ENCODE measurements at regions not wholly inside any gene's neighbourhood (a gene's known extent, or its start where the extent isn't known, plus 50 kb on each side); places are given as distances from the start of the nearest gene placed in this dataset.

DNA sequence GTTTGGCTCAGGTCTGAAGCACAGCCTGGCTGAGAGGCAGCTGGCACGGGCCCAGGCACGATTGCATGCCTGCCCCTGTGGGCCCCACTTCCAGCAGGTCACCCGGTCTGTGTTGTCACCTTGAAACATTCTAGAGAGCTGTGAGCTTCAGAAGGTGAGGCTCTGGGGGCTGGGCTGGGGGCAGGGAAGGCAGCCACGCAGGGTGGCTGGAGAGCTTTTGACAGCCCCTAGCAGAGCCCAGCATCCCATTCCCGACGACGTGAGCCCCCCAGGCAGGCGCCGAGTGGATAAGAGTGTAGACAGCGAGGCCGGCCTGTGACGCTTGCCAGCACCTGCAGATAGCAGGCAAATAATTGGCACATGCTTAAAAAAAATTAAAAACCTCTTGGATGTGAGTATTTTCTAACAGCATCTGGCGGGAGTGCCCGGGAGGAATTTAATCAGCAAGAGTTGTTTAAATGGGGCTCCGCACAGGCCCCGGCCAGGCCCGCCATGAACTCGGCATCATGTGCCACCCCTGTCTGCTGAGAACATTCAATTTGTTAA, 212.0 kb upstream of the TBX20 start:
- intact Hi-C loops (cut with DNase I) = no loop called here
- peak in 1 of 10 donors; percentile 77 for DNase-seq

DNA sequence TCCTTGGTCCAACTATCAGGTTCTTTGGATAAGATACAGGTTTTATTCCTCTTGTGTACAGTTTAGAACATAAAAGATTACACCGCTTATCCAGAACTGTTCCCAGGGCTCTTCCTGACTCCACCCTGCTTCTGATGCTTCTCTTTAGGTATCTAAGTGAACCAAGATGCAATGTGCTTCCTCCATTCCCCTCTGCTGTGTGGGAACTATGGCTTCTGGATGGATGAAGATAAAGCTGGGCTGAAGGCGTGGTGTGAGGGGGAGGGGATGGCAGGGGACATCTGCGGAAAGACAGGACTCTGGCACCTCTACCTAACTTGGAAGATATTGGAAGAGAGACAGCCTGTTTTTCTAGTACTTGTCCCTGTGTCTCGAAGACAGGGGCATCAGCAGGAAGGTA, 209.9 kb upstream of the TBX20 start:
- intact Hi-C loops (cut with DNase I) = no loop called here

DNA sequence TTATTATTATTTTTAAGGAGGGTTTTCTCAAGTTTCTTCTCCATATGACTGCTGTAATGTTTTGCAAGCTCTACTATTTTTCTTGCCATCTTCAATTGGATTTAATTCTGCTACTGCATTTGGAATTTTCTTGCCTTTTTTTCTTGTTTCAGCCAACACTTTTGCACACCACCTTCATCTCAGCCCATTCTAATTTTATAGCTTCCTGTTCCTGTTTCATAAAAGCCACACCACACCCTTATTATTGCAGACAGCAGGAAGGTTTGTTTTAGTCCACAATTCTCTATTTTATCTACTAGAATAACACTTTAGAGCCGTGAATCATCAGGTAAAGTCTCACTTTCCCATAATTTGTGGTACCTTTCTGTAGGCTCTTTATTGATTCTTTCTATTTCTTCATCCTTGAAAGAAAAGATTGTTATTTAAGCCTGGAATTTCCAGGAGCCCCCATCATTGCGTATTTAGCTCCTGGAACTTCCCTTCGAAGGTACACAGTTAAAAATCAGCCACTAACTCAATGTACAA, 209.3 kb upstream of the TBX20 start:
- intact Hi-C loops (cut with DNase I) = no loop called here
- no peak for DNase-seq

More for the DNA sequence above, 209.9 kb upstream of the TBX20 start:
- no peak for DNase-seq

DNA sequence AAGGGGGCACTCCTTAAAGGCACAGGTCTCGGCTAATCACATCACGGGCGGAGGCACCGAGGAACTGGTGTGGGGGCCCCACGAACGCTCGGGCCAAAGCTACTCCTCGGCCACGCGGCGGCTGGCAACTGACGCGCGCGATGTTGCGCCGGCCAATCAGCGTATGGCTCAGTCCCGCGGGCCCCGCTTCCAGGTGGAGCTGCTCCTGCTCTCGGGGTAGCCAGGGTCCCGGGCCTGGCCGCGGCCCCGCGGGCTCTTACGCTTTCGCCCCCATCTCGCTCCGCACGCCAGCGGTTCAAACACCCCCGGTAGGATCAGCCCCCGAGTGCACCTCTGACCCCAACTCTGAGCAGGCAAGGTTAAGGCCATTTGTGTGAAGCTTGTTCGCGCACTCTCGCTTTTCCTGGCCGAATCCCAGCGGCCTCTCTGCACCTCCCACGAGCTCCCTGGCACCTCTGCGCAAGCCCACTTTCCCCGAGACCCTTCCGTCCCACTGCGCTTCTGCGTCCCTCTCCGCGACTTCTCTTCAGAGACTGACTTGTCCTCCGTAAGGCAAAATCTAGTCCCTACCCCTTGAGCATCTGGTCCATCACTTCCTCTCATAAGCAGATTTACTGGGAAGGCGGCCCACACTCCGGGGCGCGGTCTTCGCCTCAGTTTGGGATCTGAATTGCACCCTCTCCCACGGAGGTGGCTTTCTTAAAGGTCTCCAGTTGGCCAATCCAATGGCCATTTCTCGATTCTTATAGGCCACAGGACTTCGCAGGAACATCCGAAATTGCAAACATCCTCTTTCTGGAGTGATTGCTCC, 200.9 kb upstream of the TBX20 start:
- intact Hi-C loops (cut with DNase I) = no loop called here
- DNase-seq = peak in 2 of 10 donors; percentile 75 to 85

DNA sequence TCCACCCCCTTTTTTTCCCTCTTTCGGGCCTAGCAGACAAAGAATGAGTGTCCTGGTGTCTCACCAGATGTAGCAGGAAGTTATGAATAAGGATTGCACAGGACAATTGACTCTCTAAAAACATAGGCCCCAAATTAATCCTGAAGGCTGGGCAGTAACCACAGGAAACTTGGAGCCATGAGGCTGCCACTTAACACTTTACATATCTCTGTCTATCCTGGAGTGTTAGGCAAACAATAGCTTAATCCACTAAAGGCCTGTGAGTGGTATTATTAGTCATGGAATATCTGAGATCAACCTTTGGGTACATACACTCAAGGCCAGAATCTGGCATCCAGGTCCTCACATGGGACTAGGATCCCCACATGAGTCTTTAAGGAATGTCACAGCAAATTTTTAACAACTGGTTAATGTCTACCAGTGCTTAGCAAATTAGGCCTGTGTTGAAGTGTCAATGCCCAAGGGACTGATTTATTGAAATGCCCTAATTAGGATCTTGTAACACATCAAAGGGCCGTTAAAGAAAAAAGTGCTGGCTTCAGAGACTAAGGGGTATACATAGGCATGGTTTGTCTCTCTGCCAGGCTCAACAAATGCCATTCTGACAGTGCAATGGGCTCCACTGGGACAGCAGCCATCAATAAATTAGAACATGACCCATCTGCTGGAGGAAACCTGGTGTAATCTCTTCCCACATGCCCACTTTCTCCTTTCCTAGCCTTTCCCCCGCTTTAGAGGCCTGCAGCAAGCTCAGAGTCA, 196.7 kb upstream of the TBX20 start:
- intact Hi-C loops (cut with DNase I) = no loop called here
- no peak for DNase-seq

DNA sequence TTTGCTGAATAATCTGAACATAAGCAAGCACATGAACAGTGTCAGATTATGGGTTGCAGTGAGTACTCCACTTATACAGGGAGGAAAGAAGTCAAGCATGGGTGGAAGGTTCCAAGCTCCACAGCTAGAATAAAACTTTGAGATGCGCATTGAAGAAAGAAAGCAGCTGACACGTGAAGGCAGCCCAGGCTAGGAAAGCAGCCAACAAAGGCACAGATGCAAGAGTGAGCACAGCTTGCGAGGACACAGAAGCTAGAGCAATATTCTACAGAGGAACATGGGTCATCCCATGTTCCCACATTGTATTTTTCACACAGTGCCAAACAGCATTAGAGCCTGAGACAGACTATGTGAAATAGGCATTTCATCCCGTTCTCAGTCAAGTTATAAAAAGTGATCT, 194.6 kb upstream of the TBX20 start:
- no peak for DNase-seq
- intact Hi-C loops (cut with DNase I) = no loop called here

DNA sequence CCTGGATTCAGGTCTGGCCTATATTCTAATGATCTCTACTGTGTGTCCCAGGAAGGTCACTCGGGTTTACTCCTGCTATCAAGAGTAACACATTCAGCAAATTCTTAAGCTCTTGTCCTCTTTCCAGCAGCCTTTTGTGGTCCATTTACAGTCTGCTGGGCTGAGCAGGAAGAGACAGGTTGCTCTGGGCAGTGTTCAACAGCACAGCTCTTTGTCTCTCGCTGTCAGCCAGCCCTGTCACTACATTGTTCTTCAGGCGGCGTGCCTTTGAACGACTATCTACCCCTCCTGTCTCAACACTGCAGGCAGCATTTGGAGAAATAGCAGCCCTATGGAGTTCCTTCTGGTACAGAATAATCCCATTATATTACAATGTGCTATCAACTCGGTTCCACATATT, 192.2 kb upstream of the TBX20 start:
- DNase-seq = no peak
- intact Hi-C loops (cut with DNase I) = no loop called here

DNA sequence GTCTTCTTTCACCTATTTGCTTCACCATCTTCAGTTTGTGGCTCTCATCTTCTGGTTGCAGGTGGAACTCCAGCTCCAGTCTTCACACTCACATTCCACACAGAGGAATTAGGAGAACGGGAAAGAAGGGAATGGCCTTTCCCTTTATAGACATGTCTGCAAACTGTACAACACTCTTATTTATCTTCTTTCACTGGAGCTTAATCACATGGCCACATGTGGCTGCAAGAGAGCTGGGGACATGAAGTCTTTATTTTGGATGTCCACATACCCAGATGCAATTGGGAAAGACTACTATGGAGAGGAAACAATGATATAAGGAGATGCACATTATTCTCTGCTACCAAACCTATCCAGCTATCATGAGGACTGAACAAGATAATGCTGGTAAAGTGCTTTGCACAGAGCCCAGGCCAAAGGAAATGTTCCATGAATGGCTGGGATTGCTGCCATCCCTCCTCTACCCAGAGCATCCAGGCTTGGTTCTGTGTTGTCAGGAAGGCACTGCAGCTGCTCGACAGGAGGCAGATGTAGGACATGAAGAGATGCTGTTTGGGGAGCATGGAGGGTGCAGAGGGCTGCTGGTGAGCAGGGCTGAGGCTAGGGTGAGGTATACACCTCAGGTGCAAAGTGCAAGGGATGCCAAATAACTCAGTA, 183.8 kb upstream of the TBX20 start:
- no peak for DNase-seq
- intact Hi-C loops (cut with DNase I) = no loop called here

DNA sequence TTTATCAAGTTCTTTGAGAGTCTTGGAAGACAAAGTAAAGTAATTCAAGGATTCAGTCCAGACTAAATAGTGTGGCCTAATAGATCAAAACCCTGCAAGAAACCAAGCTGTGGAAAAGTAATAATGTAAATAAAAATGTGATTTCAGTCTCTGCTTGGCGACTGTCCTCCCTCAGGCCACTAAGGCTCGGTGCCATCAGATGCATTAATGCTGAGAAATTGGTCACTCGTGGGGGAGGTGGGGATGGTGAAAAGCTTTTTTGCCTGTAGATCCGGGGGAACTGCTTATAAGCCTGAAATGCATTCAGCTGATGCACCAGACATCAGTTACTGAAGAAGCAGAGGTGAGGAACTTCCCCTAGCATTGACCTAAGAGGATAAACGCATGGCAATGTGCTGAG, 182.6 kb upstream of the TBX20 start:
- DNase-seq = no peak
- intact Hi-C loops (cut with DNase I) = no loop called here

DNA sequence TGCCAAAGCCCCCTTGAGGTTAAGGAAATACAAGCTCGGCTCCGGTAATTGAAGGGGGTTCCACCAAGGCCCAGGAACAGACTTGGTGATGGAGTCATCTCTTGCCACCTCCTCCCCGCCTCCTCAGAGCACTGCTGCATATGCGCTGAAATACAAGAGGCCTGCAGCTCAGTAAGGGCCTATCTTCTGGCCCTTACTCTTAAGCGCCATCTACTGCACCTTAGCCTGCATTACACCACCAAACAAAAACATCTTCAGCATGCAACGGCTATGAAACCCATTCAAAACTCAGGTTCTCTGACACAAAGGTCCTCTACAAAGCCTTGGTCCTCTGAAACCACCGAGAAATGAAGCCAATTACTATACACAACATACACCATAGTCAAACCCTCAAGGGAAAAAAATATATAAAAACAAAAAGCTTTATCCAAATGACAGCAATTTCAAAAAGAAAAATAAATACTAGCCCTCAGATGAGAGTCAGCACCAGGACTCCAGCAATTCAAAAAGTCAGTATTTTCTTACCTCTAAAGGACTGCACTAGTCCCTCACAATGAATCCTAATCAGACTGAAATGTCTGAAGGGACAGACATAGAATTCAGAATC, 176.8 kb upstream of the TBX20 start:
- intact Hi-C loops (cut with DNase I) = no loop called here
- no peak for DNase-seq

DNA sequence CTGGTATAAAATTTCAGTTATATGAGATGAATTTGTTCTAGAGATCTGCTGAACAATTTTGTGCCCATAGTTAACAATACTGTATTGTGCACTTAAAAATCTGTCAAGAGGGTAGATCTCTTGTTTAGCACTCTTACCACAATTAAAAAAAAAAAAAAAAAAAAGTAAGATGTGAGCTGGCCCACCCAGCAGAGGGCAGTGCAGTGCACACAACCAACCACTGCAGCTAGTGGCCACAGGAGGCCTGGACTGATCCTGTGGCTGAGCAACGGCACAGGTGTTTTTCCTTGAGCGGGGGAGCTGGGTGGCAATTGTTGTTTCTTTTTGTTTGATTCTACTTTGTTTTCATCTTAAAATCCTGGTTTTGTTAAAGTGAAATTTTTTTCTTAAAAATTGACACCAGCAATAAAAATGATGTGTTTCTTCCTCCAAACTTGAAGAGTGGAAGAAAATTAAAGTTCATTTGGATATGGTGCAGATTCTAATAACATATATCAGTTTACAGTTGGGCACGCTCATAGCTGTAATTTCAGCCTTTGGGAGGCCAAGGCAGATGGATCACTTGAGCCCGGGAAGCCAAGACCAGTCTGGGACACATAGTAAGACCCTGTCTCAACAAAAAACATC, 171.1 kb upstream of the TBX20 start:
- intact Hi-C loops (cut with DNase I) = no loop called here
- peak in 3 of 10 donors; percentile 11 to 81 (median 36) for DNase-seq

DNA sequence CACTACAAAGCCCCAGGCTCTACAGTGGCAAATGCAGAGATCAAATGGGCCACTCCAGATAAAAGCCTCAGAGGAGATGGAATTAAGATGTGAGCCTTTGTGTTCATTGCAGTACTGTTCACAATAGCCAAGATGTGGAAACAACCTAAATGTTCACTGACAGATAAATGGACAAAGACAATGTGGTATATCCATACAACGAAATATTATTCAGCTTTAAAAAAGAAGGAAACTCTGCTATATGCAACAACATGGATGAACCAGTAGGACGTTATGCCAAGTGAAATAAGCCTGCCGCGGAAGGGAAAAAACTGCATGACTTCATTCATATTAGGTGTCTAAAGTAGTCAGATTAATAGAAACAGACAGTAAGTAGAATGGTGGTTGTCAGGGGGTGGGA, 170.5 kb upstream of the TBX20 start:
- DNase-seq = no peak
- intact Hi-C loops (cut with DNase I) = no loop called here

DNA sequence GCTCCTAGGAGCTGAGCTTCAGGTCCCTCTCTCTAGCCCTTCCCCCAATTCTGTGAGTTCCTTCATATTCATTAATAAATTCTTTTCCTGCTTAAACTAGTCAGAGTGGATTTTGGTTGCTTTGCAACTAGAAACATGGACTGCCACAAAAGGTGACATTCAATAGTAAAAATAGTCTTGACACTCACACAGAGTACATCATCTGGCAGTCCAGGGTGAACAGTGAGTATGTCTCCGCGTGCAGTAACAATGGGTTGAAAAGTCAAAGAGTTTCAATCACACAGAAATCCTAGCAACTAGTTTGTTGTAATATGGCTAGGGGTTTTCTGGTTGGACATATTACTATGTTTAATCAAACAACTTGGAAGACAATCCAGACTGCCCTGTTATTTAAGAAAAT, 168.8 kb upstream of the TBX20 start:
- no peak for DNase-seq
- intact Hi-C loops (cut with DNase I) = no loop called here

DNA sequence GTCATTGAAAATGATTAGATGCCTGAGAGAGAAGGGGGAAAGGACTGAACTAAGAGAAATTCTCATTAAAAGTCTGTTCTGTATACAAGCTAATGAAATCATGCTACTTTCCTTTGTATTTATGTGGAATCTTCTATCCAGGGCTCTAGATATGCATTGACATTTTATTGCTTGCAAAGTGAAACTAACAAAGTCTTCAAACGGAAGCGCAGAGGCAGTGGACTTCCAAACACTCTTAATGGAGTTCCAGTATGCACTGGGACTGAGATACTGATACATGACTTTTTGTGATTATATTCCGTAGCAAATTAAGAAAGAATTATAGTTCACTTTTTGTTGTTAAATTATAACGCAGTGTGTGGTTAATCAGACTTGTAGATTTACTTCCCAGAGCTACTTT, 166.8 kb upstream of the TBX20 start:
- no peak for DNase-seq
- intact Hi-C loops (cut with DNase I) = no loop called here

DNA sequence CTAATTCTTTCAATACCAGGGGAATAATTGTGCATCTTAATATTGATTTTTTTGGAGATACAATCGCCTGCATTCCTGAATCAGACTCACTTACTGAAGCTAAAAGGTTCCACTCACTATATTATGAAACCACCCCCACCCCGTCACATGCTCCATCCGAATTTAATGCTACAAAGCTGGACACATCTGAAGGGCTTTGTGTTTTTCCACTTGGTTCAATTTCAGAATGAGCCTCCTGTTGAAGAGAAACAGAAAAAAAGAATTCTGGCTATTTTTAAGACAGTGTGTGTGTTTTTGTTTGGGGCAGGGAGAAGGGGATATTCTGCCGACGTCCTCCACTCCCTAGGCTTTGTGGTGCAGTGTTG, 165.5 kb upstream of the TBX20 start:
- intact Hi-C loops (cut with DNase I) = no loop called here
- DNase-seq = no peak

DNA sequence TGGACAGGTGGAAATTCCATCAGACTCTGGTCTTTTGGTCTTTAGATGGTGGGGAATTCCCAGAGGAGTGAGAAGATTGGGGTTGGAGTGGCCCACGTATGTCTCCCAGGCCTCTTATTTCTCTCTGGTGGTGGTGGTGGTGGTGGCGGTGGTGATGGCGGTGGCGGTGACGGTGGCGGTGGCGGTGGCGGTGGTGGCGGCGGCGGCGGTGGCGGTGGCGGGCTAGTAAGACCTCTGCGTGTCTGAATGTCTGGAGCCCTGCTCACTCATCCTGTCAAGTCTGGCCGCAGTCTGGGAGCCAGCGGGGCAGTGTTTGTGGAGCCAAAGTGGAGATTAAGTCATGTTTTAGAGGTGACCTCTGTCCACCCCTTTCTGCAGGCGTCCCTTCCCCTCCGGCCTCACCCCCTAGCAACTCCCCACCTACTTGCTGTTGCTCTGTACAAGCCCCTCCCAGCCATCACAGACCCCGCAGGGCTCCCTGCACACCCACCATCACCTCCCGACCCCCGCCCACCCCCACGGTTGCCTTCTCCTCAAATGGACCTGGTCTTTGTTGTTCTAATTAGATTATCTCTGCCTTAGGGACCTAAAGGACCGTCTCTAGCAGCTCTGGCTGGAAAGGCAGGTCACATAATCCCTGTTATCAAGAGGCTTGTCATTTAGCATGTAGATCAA, 165.0 kb upstream of the TBX20 start:
- intact Hi-C loops (cut with DNase I) = no loop called here
- no peak for DNase-seq

DNA sequence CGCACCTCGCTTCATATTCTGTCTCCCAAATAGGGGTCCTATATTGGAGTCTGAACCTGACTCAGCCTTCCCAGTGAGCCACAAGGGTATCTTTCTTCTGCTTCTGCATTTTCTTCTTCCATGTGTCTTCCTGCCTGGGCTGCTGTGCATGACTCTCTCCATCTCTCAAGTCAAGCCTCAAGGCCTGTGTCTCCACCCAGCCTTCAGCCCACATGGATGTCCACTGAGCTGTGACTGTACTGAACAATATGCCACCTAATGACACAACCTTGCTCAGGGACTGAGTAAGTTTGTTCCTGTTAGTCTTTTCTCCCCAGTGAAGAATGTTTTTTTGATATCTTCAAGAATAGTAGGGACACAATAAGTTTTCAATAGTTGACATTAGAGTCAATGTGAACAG, 162.7 kb upstream of the TBX20 start:
- no peak for DNase-seq
- intact Hi-C loops (cut with DNase I) = no loop called here

DNA sequence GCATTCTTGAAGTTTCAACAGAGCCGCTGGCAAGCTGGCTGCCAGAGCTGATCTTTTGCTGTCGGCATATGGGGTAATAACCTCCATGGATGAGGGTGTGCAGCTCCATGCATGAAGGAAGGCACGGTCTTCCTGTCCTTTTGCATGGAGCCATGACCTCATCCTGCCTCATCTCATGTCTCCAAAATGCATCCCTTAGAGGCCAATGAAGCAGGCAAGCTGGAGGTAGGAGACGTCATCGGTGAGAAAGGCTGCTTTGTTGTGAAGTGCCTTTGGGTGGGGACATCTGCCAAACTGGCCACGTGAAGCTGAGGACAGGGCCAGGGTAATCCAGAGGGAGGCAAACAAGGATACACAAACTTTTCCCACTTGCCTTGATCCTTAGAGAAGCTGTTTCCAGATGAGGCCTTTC, 161.5 kb upstream of the TBX20 start:
- intact Hi-C loops (cut with DNase I) = no loop called here

DNA sequence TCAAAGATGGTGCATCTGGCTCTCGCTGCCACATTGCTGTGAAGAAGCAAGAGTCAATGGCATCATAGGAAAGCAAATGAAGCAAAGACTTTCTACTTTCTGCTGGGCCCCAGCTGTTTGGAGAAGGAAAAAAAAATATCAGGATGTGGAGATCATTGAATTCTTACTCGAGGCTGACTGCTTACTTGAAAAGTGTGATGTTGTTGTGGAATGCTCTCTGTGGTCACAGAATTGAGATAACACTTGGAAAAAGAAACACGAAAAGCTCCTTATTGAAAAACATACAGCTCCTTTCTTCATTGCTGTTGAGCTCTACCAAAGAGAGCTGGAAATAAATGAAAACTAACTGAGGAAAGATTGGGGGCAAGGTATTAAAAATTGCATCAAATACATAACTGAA, 157.4 kb upstream of the TBX20 start:
- intact Hi-C loops (cut with DNase I) = no loop called here
- DNase-seq = no peak

More for the DNA sequence above, 161.5 kb upstream of the TBX20 start:
- DNase-seq = no peak

DNA sequence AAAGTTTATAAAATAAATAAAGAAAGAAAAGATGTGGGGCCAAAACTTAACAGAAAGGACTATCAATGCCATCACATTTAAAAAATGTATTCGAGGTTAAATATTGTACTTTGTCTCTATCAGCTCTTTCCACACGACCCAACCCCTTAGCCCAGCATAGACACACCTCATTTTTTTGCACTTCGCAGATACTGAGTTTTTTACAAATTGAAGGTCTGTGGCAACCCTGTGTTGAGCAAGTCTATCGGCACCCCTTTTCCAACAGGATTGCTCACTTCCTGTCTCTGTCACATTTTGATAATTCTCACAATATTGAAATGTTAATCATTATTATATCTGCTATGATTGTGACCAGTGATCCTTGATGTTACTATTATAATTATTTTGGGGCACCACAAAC, 151.6 kb upstream of the TBX20 start:
- intact Hi-C loops (cut with DNase I) = no loop called here
- no peak for DNase-seq
